AG04449 (cell line): ENCODE measurements at regions not wholly inside any gene's neighbourhood (a gene's known extent, or its start where the extent isn't known, plus 50 kb on each side); places are given as distances from the start of the nearest gene placed in this dataset.
"Not testable (repeated sequence)": the region's sequence is repeated elsewhere in the genome, so short reads cannot be mapped to it uniquely, and the experiment has no call there.

Experiments
- CTCF ChIA-PET: fragments of 350-600 bp; formaldehyde crosslinking; extraction: SDS; loops from one replicate; lab custom pipeline; 2021; ENCODE audit warnings: antibody characterized with exemption; lab: Yijun Ruan, JAX
- POLR2A ChIA-PET: fragments of 400-600, 350-600 bp; formaldehyde crosslinking; extraction: SDS; loops from one replicate; lab custom pipeline; 2020; ENCODE audit warnings: antibody characterized with exemption, inconsistent platforms; lab: Yijun Ruan, JAX
- DNase-seq: peaks from one replicate; pipeline ENCODE4 v3.0.0-alpha.2; 2010; ENCODE audit warnings: low read depth, low spot score
- H3K4me3 ChIP-seq: 2 replicates; pipeline ENCODE4 v1.5.1; 2011; ENCODE audit warnings: low read depth, mild to moderate bottlenecking, control low read depth, low read length
- TF ChIP-seq, protein P1 (sequence below): IDR thresholded peaks from one replicate; pipeline ENCODE4 v1.5.1; 2011; ENCODE audit warnings: mild to moderate bottlenecking, moderate library complexity, low read length, control low read depth, inconsistent platforms; ENCODE audit not compliant: insufficient read depth; ENCODE audit errors: missing control alignments

DNA sequence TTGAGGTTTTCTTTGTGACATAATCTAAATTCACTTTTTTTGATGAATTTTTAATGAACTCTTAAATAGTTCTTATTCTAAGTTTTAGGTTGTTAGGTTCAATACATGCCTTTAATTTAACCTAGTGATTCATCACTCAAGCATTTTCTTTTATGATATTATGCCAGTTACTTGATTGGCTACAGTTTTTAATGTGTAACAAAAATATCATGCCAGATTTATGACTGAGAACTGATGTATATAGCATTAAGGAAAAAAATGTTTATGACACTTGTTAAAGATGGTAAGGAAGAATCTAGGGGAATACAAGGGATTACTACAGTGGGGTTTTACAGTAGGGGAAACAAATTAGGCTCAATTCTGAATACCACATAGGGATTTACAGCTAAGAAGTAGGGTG is 103.1 kb downstream of the VGLL3 start:
- CTCF ChIA-PET: no interaction called here
- POLR2A ChIA-PET: interaction anchor here (0.7 kb wide), 1 partner anchor 73 kb away, joined by 3 read pairs; no protein-coding TSS in a partner anchor
- DNase-seq: no peak
- TF ChIP-seq, protein P1, sequence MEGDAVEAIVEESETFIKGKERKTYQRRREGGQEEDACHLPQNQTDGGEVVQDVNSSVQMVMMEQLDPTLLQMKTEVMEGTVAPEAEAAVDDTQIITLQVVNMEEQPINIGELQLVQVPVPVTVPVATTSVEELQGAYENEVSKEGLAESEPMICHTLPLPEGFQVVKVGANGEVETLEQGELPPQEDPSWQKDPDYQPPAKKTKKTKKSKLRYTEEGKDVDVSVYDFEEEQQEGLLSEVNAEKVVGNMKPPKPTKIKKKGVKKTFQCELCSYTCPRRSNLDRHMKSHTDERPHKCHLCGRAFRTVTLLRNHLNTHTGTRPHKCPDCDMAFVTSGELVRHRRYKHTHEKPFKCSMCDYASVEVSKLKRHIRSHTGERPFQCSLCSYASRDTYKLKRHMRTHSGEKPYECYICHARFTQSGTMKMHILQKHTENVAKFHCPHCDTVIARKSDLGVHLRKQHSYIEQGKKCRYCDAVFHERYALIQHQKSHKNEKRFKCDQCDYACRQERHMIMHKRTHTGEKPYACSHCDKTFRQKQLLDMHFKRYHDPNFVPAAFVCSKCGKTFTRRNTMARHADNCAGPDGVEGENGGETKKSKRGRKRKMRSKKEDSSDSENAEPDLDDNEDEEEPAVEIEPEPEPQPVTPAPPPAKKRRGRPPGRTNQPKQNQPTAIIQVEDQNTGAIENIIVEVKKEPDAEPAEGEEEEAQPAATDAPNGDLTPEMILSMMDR: no peak
- no peak overlapping the region for H3K4me3 ChIP-seq

- CTCF ChIA-PET: no interaction called here
- POLR2A ChIA-PET: no interaction called here
- TF ChIP-seq, protein P1: no peak
- H3K4me3 ChIP-seq: no peak overlapping the region
- no peak for DNase-seq
These were observed 110.9 kb downstream of the VGLL3 start for GRCh38 chr3:86880066-86880465.

DNA sequence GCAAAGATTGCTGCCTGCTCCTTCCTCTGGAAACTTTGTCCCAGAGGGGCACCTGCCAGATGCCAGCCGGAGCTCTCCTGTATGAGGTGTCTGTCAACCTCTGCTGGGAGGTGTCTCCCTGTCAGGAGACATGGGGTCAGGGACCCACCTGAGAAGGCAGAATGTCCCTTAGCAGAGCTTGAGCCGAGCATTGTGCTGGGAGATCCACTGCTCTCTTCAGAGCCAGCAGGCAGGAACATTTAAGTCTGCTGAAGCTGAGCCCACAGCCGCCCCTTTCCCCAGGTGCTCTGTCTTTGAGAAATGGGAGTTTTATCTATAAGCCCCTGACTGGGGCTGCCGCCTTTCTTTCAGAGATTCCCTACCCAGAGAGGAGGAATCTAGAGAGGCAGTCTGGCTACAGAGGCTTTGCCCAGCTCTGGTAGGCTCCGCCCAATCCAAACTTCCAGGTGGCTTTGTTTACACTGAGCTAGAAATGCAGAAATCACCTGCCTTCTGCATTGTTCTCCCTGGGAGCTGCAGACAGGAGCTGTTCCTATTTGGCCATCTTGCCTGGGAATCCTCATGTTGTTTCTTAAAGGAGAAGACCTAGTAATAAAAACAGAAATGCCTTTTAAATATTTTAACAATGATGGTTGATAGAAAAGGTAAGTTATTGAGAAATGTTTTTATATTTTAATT is 114.3 kb downstream of the VGLL3 start:
- CTCF ChIA-PET, H3K4me3 ChIP-seq: not testable (repeated sequence)

GRCh38 chr3:86874790-86875189 is 116.2 kb downstream of the VGLL3 start:
- CTCF ChIA-PET, POLR2A ChIA-PET, H3K4me3 ChIP-seq, DNase-seq: not testable (repeated sequence)

More for the DNA sequence above, 114.3 kb downstream of the VGLL3 start:
- POLR2A ChIA-PET, DNase-seq: not testable (repeated sequence)

- TF ChIP-seq, protein P1: no peak
- POLR2A ChIA-PET: no interaction called here
- CTCF ChIA-PET: no interaction called here
- no peak for DNase-seq
- H3K4me3 ChIP-seq: no peak overlapping the region
These were observed 121.4 kb downstream of the VGLL3 start for GRCh38 chr3:86869566-86869965.

- ChIA-PET POLR2A (no interaction called here), CTCF (no interaction called here)
- no peak overlapping the region for H3K4me3 ChIP-seq
- TF ChIP-seq, protein P1: no peak
- DNase-seq: peak; percentile 61
These were observed 123.0 kb downstream of the VGLL3 start for GRCh38 chr3:86867982-86868381.

DNA sequence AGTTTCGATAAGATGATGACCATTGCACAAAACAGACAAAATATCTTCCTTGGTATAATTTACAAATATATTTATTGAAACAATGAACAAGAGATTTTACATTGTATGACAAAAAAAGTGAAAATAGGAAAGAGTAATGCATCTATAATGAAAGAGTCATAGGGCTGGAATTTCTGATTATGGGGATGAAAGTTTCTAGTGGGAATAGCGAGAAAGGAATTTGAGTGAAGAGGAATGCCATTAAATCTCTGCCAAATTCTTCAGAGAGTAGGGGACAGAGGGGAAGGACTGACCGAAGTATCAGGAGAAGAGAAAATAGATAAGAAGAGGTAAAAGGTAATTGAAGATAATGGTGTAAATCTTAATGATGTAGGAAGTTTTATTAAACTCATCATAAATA is 125.4 kb downstream of the VGLL3 start:
- ChIA-PET POLR2A (no interaction called here), CTCF (no interaction called here)
- peak; percentile 7 for DNase-seq
- TF ChIP-seq, protein P1: no peak
- H3K4me3 ChIP-seq: no peak overlapping the region
